A549 (cell line): ENCODE measurements at regions not wholly inside any gene's neighbourhood (a gene's known extent, or its start where the extent isn't known, plus 50 kb on each side); places are given as distances from the start of the nearest gene placed in this dataset.

Source experiments
- CHD4 ChIP-seq: fragments of 200-600 bp; sonication (generic); IDR thresholded peaks from 2 replicates; pipeline ENCODE4 v1.6.1; 2016; ENCODE audit warnings: antibody characterized with exemption, mild to moderate bottlenecking, borderline replicate concordance
- EHMT2 ChIP-seq: fragments of 200-600 bp; sonication (generic); IDR thresholded peaks from 2 replicates; pipeline ENCODE4 v1.6.1; 2016; ENCODE audit warnings: antibody characterized with exemption, low read depth, mild to moderate bottlenecking, moderate library complexity
- HES2 ChIP-seq: fragments of >200 bp; sonication (Bioruptor Twin); formaldehyde crosslinking; IDR thresholded peaks from 2 replicates; pipeline ENCODE4 v1.6.1; 2016
- JUN ChIP-seq, 2 experiments: fragments of >200 bp; sonication (Bioruptor Twin); formaldehyde crosslinking; IDR thresholded peaks; 2 replicates in 1 of 2; 3 replicates in 1 of 2; pipeline ENCODE4 v1.6.1; 2016 to 2017
- NR3C1 ChIP-seq: fragments of >200 bp; sonication (Bioruptor Twin); formaldehyde crosslinking; IDR thresholded peaks from 3 replicates; pipeline ENCODE4 v1.6.1; 2017
- POLR2A ChIP-seq: IDR thresholded peaks from 2 replicates; pipeline ENCODE4 v1.6.1; 2012; ENCODE audit warnings: mild to moderate bottlenecking, low read length
- RAD21 ChIP-seq, 2 experiments: fragments of >200 bp in 1 of 2; sonication (Bioruptor Twin) in 1 of 2; formaldehyde crosslinking in 1 of 2; IDR thresholded peaks in 1 of 2; conservative IDR thresholded peaks in 1 of 2; 2 replicates in 1 of 2; 3 replicates in 1 of 2; pipeline ENCODE4 v1.6.1; 2012 to 2018; ENCODE audit warnings: inconsistent platforms in 1 of 2
- REST ChIP-seq: fragments of 200-600 bp; sonication (generic); IDR thresholded peaks from 2 replicates; pipeline ENCODE4 v1.6.1; 2016; ENCODE audit warnings: antibody characterized with exemption, mild to moderate bottlenecking, moderate library complexity
- RFX5 ChIP-seq: fragments of 450-650 bp; IDR thresholded peaks from 2 replicates; pipeline ENCODE4 v1.7.1; 2014; ENCODE audit warnings: antibody characterized with exemption, mild to moderate bottlenecking, moderate library complexity
- RNF2 ChIP-seq: fragments of 200-600 bp; sonication (generic); IDR thresholded peaks from 2 replicates; pipeline ENCODE4 v1.6.1; 2016; ENCODE audit warnings: low read depth, mild to moderate bottlenecking, antibody characterized with exemption, moderate library complexity, borderline replicate concordance
- TF ChIP-seq, protein P1 (sequence below): fragments of >200 bp; sonication (Bioruptor Twin); formaldehyde crosslinking; IDR thresholded peaks from 3 replicates; pipeline ENCODE4 v1.5.1; 2016
- TF ChIP-seq, protein P2 (sequence below): fragments of 450-650 bp; IDR thresholded peaks from 2 replicates; pipeline ENCODE4 v1.6.1; 2014; ENCODE audit warnings: antibody characterized with exemption
- TF ChIP-seq, protein P3 (sequence below): IDR thresholded peaks from 2 replicates; pipeline ENCODE4 v1.6.1; 2012
- TF ChIP-seq, protein P4 (sequence below): fragments of 250-450 bp; sonication (Bioruptor Pico); IDR thresholded peaks from 2 replicates; pipeline ENCODE4 v1.5.0; 2021; ENCODE audit warnings: mild to moderate bottlenecking, moderate library complexity, borderline replicate concordance

DNA sequence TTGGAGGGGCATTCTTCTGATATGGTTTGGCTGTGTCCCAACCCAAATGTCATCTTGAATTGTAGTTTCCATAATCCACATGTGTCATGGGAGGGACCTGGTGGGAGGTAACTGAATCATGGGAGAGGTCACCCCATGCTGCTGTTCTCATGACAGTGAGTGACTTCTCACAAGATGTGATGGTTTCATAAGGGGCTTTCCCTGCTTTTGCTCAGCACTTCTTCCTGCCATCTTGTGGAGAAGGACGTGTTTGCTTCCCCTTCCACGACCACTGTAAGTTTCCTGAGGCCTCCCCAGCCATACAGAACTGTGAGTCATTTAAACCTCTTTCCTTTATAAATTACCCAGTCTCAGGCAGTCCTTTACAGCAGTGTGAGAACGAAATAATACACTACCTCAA is 382.4 kb downstream of the VRK1 start:
- TF ChIP-seq RAD21 (conservative IDR thresholded peaks at IDR 0.05 in 1 of 2, IDR thresholded peaks at IDR 0.05 in 1 of 2) (no peak), RNF2 (no peak), POLR2A (no peak), JUN (IDR thresholded peaks at IDR 0.05) (no peak), NR3C1 (no peak), REST (no peak), EHMT2 (no peak), HES2 (no peak), RFX5 (no peak), CHD4 (no peak)
- TF ChIP-seq, protein P1, sequence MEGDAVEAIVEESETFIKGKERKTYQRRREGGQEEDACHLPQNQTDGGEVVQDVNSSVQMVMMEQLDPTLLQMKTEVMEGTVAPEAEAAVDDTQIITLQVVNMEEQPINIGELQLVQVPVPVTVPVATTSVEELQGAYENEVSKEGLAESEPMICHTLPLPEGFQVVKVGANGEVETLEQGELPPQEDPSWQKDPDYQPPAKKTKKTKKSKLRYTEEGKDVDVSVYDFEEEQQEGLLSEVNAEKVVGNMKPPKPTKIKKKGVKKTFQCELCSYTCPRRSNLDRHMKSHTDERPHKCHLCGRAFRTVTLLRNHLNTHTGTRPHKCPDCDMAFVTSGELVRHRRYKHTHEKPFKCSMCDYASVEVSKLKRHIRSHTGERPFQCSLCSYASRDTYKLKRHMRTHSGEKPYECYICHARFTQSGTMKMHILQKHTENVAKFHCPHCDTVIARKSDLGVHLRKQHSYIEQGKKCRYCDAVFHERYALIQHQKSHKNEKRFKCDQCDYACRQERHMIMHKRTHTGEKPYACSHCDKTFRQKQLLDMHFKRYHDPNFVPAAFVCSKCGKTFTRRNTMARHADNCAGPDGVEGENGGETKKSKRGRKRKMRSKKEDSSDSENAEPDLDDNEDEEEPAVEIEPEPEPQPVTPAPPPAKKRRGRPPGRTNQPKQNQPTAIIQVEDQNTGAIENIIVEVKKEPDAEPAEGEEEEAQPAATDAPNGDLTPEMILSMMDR: no peak
- TF ChIP-seq, protein P2, sequence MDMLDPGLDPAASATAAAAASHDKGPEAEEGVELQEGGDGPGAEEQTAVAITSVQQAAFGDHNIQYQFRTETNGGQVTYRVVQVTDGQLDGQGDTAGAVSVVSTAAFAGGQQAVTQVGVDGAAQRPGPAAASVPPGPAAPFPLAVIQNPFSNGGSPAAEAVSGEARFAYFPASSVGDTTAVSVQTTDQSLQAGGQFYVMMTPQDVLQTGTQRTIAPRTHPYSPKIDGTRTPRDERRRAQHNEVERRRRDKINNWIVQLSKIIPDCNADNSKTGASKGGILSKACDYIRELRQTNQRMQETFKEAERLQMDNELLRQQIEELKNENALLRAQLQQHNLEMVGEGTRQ: no peak
- TF ChIP-seq, protein P3, sequence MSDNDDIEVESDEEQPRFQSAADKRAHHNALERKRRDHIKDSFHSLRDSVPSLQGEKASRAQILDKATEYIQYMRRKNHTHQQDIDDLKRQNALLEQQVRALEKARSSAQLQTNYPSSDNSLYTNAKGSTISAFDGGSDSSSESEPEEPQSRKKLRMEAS: no peak
- TF ChIP-seq, protein P4, sequence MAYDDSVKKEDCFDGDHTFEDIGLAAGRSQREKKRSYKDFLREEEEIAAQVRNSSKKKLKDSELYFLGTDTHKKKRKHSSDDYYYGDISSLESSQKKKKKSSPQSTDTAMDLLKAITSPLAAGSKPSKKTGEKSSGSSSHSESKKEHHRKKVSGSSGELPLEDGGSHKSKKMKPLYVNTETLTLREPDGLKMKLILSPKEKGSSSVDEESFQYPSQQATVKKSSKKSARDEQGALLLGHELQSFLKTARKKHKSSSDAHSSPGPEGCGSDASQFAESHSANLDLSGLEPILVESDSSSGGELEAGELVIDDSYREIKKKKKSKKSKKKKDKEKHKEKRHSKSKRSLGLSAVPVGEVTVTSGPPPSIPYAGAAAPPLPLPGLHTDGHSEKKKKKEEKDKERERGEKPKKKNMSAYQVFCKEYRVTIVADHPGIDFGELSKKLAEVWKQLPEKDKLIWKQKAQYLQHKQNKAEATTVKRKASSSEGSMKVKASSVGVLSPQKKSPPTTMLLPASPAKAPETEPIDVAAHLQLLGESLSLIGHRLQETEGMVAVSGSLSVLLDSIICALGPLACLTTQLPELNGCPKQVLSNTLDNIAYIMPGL (CRISPR knock-in tag): no peak
